Liver (tissue), 8 donors: ENCODE measurements at regions not wholly inside any gene's neighbourhood (a gene's known extent, or its start where the extent isn't known, plus 50 kb on each side); places are given as distances from the start of the nearest gene placed in this dataset.

Source experiments
- DNase-seq: peaks from one replicate; pipeline ENCODE4 v3.0.0-alpha.2; 2017; ENCODE audit warnings: low spot score
- H3K27ac ChIP-seq, 2 donors: one replicate each; pipeline ENCODE4 v1.7.0; 2013; ENCODE audit warnings: inconsistent platforms in 2 of 2, low read length in 2 of 2, control low read depth in 1 of 2, low read depth in 1 of 2, mild to moderate bottlenecking in 1 of 2
- H3K27me3 ChIP-seq, 4 donors: one replicate each; pipeline versions ENCODE4 v1.6.1 to v1.7.0; 2013; ENCODE audit warnings: low read length in 3 of 4, inconsistent platforms in 1 of 4, mild to moderate bottlenecking in 1 of 4, moderate library complexity in 1 of 4; ENCODE audit not compliant: control insufficient read depth in 4 of 4, insufficient read depth in 4 of 4
- H3K36me3 ChIP-seq, 4 donors: one replicate each; pipeline versions ENCODE4 v1.6.1 to v1.7.0; 2013; ENCODE audit warnings: low read length in 3 of 4, mild to moderate bottlenecking in 3 of 4, low read depth in 1 of 4, moderate library complexity in 1 of 4; ENCODE audit not compliant: control insufficient read depth in 4 of 4, insufficient read depth in 3 of 4
- H3K4me1 ChIP-seq, 4 donors: one replicate each; pipeline versions ENCODE4 v1.6.1 to v1.7.0; 2013; ENCODE audit warnings: low read length in 3 of 4, mild to moderate bottlenecking in 3 of 4, moderate library complexity in 1 of 4; ENCODE audit not compliant: control insufficient read depth in 4 of 4, insufficient read depth in 4 of 4
- H3K4me3 ChIP-seq, 3 donors: one replicate each; pipeline versions ENCODE4 v1.6.1 to v1.7.0; 2013; ENCODE audit warnings: low read length in 3 of 3, control low read depth in 1 of 3, low read depth in 1 of 3, mild to moderate bottlenecking in 1 of 3
- H3K9ac ChIP-seq, 2 donors: one replicate each; pipeline ENCODE4 v1.7.0; 2013; ENCODE audit warnings: low read length in 2 of 2, mild to moderate bottlenecking in 2 of 2, moderate library complexity in 2 of 2, control low read depth in 1 of 2, low read depth in 1 of 2
- H3K9me3 ChIP-seq, 4 donors: one replicate each; pipeline versions ENCODE4 v1.6.1 to v1.7.0; 2013; ENCODE audit warnings: low read length in 3 of 4; ENCODE audit not compliant: control insufficient read depth in 4 of 4
- ATF3 ChIP-seq: IDR thresholded peaks from 2 replicates; pipeline ENCODE4 v1.6.1; 2016; ENCODE audit warnings: antibody characterized with exemption
- CTCF ChIP-seq: fragments of 150-350 bp; IDR thresholded peaks from 2 replicates; pipeline ENCODE4 v1.5.1; 2017; ENCODE audit warnings: improper control_type of control experiment, low read depth, low read length; ENCODE audit not compliant: missing input control
- EGR1 ChIP-seq, 2 donors: IDR thresholded peaks; 2 replicates each; pipeline ENCODE4 v1.6.1; 2016 to 2018; ENCODE audit warnings: antibody characterized with exemption in 2 of 2, low read depth in 2 of 2
- FOXA1 ChIP-seq: IDR thresholded peaks from 2 replicates; pipeline ENCODE4 v1.6.1; 2016; ENCODE audit warnings: antibody characterized with exemption
- HNF4A ChIP-seq, 2 donors: conservative IDR thresholded peaks; 2 replicates each; pipeline ENCODE4 v1.6.1; 2016; ENCODE audit warnings: antibody characterized with exemption in 2 of 2, mild to moderate bottlenecking in 2 of 2
- NR2F2 ChIP-seq: IDR thresholded peaks from 2 replicates; pipeline ENCODE4 v1.6.1; 2016; ENCODE audit warnings: antibody characterized with exemption
- RAD21 ChIP-seq, 2 donors: IDR thresholded peaks; 2 replicates each; pipeline ENCODE4 v1.6.1; 2016; ENCODE audit warnings: antibody characterized with exemption in 2 of 2, mild to moderate bottlenecking in 2 of 2
- REST ChIP-seq: IDR thresholded peaks from 2 replicates; pipeline ENCODE4 v1.6.1; 2016; ENCODE audit warnings: antibody characterized with exemption, mild to moderate bottlenecking
- SP1 ChIP-seq: IDR thresholded peaks from 2 replicates; pipeline ENCODE4 v1.6.1; 2018; ENCODE audit warnings: antibody characterized with exemption, mild to moderate bottlenecking
- TAF1 ChIP-seq: conservative IDR thresholded peaks from 2 replicates; pipeline ENCODE4 v1.6.1; 2016; ENCODE audit warnings: antibody characterized with exemption, mild to moderate bottlenecking
- WGBS: extraction: QIAGEN DNeasy Blood & Tissue Kit; methylation state at CpG from one replicate; pipeline ENCODE4 v1.1.7; 2013; 5-methylcytosine and 5-hydroxymethylcytosine counted together
- TF ChIP-seq, protein P1 (sequence below): IDR thresholded peaks from 2 replicates; pipeline ENCODE4 v1.6.1; 2016; ENCODE audit warnings: antibody characterized with exemption
- donor health status: healthy.
- donor health status: healthy.
- donor health status: healthy.
- donor health status: healthy.
- donor health status: healthy.

DNA sequence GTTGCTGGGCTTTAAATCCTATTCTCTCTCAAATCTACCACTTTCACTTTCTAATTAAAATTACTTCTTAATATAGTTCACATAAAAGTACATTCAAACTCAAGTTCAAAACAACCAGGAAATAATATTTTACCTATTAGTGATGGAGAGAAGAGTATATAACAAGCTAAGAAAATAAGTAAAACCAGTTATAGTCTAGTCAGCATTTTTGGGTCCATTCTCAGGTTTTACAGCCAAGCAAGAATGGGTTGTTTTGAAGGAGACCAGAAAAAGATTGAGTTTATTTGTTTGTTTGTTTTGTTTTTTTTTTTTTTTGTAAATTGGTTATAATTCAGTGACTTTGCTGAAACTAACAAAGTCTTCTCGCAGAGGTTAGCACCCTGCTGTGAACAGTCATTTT lies 106.3 kb upstream of the PTPRZ1 start:
- H3K4me3 ChIP-seq = no peak overlapping the region
- WGBS = 85% methylated on average over 1 of the region's 1 CpG
- no peaks in the 10 kb centered on the region for H3K27me3 ChIP-seq
- H3K27ac ChIP-seq = no peak overlapping the region
- no peaks in the 10 kb centered on the region for H3K36me3 ChIP-seq
- H3K9ac ChIP-seq = no peak overlapping the region
- no peaks in the 10 kb centered on the region for H3K4me1 ChIP-seq
- DNase-seq = no peak
- TF ChIP-seq, protein P1, sequence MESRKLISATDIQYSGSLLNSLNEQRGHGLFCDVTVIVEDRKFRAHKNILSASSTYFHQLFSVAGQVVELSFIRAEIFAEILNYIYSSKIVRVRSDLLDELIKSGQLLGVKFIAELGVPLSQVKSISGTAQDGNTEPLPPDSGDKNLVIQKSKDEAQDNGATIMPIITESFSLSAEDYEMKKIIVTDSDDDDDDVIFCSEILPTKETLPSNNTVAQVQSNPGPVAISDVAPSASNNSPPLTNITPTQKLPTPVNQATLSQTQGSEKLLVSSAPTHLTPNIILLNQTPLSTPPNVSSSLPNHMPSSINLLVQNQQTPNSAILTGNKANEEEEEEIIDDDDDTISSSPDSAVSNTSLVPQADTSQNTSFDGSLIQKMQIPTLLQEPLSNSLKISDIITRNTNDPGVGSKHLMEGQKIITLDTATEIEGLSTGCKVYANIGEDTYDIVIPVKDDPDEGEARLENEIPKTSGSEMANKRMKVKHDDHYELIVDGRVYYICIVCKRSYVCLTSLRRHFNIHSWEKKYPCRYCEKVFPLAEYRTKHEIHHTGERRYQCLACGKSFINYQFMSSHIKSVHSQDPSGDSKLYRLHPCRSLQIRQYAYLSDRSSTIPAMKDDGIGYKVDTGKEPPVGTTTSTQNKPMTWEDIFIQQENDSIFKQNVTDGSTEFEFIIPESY = no peak
- no peak for TF ChIP-seq RAD21 (IDR thresholded peaks at IDR 0.05)
- TF ChIP-seq NR2F2 = no peak
- no peaks in the 10 kb centered on the region for H3K9me3 ChIP-seq

DNA sequence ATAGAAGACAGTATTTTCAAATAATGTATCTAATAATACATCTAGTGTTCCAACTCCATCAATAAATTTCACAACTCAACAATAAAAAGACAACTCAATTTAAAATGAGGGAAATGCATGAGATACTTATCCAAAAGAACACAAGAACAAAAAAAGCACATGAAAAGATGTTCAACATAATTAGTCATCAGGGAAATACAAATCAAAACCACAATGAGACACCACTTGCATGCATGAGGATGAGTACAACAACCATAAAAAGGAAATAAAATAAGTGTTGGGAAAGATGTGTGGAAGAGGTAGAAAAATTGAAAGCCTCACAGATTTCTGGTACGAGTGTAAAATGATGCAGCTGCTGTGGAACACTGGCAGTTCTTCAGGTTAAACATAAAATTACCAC lies 111.6 kb upstream of the PTPRZ1 start:
- no peak overlapping the region for H3K4me3 ChIP-seq
- H3K4me1 ChIP-seq = no peaks in the 10 kb centered on the region
- WGBS = 61% methylated on average over 1 of the region's 1 CpG
- no peak overlapping the region for H3K9ac ChIP-seq
- no peak overlapping the region for H3K27ac ChIP-seq
- no peaks in the 10 kb centered on the region for H3K36me3 ChIP-seq
- TF ChIP-seq RAD21 (IDR thresholded peaks at IDR 0.05) (no peak), FOXA1 (no peak), REST (no peak), NR2F2 (no peak), SP1 (no peak), ATF3 (no peak)
- TF ChIP-seq, protein P1 = no peak
- no peaks in the 10 kb centered on the region for H3K9me3 ChIP-seq
- H3K27me3 ChIP-seq = no peaks in the 10 kb centered on the region
- DNase-seq = no peak

- no peak for DNase-seq
- Histone ChIP-seq H3K36me3 (no peaks in the 10 kb centered on the region), H3K27me3 (peaks cover 0 to 2% (median 0%) of the 10 kb centered on the region in 4 donors), H3K9me3 (no peaks in the 10 kb centered on the region), H3K9ac (no peak overlapping the region), H3K4me1 (no peaks in the 10 kb centered on the region), H3K4me3 (no peak overlapping the region), H3K27ac (no peak overlapping the region)
- no peak for TF ChIP-seq EGR1 (IDR thresholded peaks at IDR 0.05; ENCODE audit: low read depth in 2 of 2)
- TF ChIP-seq CTCF = no peak
- TF ChIP-seq REST = no peak
- no peak for TF ChIP-seq HNF4A (conservative IDR thresholded peaks at IDR 0.05)
- TF ChIP-seq TAF1 = no peak
- WGBS = 78% methylated on average over 6 of the region's 6 CpGs
These were observed 117.0 kb upstream of the PTPRZ1 start for GRCh38 chr7:121755818-121756552.
